Stomach (tissue), 8 donors: ENCODE measurements at regions not wholly inside any gene's neighbourhood (a gene's known extent, or its start where the extent isn't known, plus 50 kb on each side); places are given as distances from the start of the nearest gene placed in this dataset.

Source experiments
- DNase-seq, 2 donors: peaks; one replicate each; pipeline versions ENCODE4 v3.0.0 to v3.0.0-alpha.2; 2013 to 2019
- H3K27ac ChIP-seq, 5 donors: fragments of 200-600 bp in 4 of 5; sonication (generic) in 4 of 5; one replicate each; pipeline ENCODE4 v1.5.1; 2013 to 2019; ENCODE audit warnings: mild to moderate bottlenecking in 1 of 5, moderate library complexity in 1 of 5
- H3K27me3 ChIP-seq, 3 donors: fragments of 200-600 bp; sonication (generic); one replicate each; pipeline ENCODE4 v1.5.1; 2017 to 2019; ENCODE audit warnings: mixed run types in 1 of 3
- H3K36me3 ChIP-seq, 4 donors: fragments of 200-600 bp; sonication (generic); 1 replicate in 3 of 4; 2 replicates in 1 of 4; pipeline ENCODE4 v1.5.1; 2016 to 2019
- H3K4me1 ChIP-seq, 4 donors: fragments of 200-600 bp; sonication (generic); one replicate each; pipeline ENCODE4 v1.5.1; 2016 to 2019
- H3K4me3 ChIP-seq, 4 donors: fragments of 200-600 bp; sonication (generic) in 3 of 4; one replicate each; pipeline ENCODE4 v1.5.1; 2016 to 2019; ENCODE audit warnings: mild to moderate bottlenecking in 1 of 4
- H3K9me3 ChIP-seq, 4 donors: fragments of 200-600 bp; sonication (generic); one replicate each; pipeline ENCODE4 v1.5.1; 2016 to 2019
- EP300 ChIP-seq: sonication (generic); formaldehyde crosslinking; IDR thresholded peaks from one replicate; pipeline ENCODE4 v1.6.1; 2017; ENCODE audit warnings: antibody characterized with exemption
- POLR2A ChIP-seq, 4 donors: fragments of 450-650 bp; IDR thresholded peaks; one replicate each; pipeline ENCODE4 v1.6.1; 2016; ENCODE audit warnings: antibody characterized with exemption in 4 of 4, control low read depth in 2 of 4, mild to moderate bottlenecking in 1 of 4, moderate library complexity in 1 of 4
- POLR2AphosphoS5 ChIP-seq, 3 donors: sonication (generic); formaldehyde crosslinking; IDR thresholded peaks; one replicate each; pipeline ENCODE4 v1.6.1; 2016; ENCODE audit warnings: antibody characterized with exemption in 3 of 3
- WGBS, 5 donors: extraction: QIAGEN DNeasy Blood & Tissue Kit in 3 of 5; methylation state at CpG; one replicate each; pipeline versions ENCODE4 v1.1.5 to v1.1.7; 2013 to 2018; 5-methylcytosine and 5-hydroxymethylcytosine counted together
- intact Hi-C: fragments of 100-400 bp; cut with DNase I; formaldehyde crosslinking; loops from one replicate; pipeline ENCODE4 v1.15.1; 2023; ENCODE audit warnings: low total_unique reads
- TF ChIP-seq, protein P1 (sequence below), 7 experiments: fragments of 450-650 bp in 4 of 7; fragments of 200-600 bp in 3 of 7; sonication (generic) in 3 of 7; IDR thresholded peaks; one replicate each; pipeline ENCODE4 v1.5.1; 2016 to 2019; ENCODE audit warnings: antibody characterized with exemption in 7 of 7, control low read depth in 2 of 7, mild to moderate bottlenecking in 1 of 7
- donor health status: healthy with polysubstance abuse.
- donor health status: Bipolar disorder and iron deficiency.
- donor health status: healthy.

DNA sequence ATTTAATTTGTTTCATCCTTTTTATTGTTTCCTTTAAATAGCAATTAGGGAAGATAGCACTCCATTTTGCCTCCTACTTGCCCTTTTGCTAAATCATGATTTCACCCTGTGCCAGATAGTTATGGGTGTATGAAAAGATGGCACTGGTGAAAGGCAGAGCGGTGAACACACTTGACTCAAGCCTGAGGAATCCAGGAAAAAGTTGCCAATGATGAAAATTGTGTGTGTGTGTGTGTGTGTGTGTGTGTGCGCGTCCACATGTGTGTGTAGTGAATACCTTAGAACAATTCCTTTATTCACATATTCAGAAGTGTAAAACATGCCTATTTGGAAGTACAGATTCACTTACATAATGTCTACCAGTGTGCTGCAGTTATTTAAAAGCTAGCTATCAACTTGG is 123.8 kb downstream of the PTCSC3 start:
- no peaks in the 10 kb centered on the region for H3K9me3 ChIP-seq
- WGBS, 5 donors: 81 to 89% (median 87%) methylated on average over 3 of the region's 3 CpGs
- H3K27ac ChIP-seq: no peak overlapping the region
- no peak for TF ChIP-seq POLR2AphosphoS5 (IDR thresholded peaks at IDR 0.05)
- H3K36me3 ChIP-seq: no peaks in the 10 kb centered on the region
- no peaks in the 10 kb centered on the region for H3K27me3 ChIP-seq
- no peak overlapping the region for H3K4me3 ChIP-seq
- intact Hi-C loops: no loop called here
- no peak for DNase-seq
- H3K4me1 ChIP-seq: no peaks in the 10 kb centered on the region

GRCh38 chr14:36052063-36052462 is 124.5 kb downstream of the PTCSC3 start:
- intact Hi-C loops: no loop called here
- no peak overlapping the region for H3K27ac ChIP-seq
- TF ChIP-seq EP300: no peak
- no peak for TF ChIP-seq POLR2AphosphoS5 (IDR thresholded peaks at IDR 0.05)
- no peak for TF ChIP-seq POLR2A (IDR thresholded peaks at IDR 0.05)
- TF ChIP-seq, protein P1, sequence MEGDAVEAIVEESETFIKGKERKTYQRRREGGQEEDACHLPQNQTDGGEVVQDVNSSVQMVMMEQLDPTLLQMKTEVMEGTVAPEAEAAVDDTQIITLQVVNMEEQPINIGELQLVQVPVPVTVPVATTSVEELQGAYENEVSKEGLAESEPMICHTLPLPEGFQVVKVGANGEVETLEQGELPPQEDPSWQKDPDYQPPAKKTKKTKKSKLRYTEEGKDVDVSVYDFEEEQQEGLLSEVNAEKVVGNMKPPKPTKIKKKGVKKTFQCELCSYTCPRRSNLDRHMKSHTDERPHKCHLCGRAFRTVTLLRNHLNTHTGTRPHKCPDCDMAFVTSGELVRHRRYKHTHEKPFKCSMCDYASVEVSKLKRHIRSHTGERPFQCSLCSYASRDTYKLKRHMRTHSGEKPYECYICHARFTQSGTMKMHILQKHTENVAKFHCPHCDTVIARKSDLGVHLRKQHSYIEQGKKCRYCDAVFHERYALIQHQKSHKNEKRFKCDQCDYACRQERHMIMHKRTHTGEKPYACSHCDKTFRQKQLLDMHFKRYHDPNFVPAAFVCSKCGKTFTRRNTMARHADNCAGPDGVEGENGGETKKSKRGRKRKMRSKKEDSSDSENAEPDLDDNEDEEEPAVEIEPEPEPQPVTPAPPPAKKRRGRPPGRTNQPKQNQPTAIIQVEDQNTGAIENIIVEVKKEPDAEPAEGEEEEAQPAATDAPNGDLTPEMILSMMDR (IDR thresholded peaks at IDR 0.05): no peak
- no peak for DNase-seq
- H3K4me1 ChIP-seq: no peaks in the 10 kb centered on the region
- no peak overlapping the region for H3K4me3 ChIP-seq
- H3K9me3 ChIP-seq: no peaks in the 10 kb centered on the region
- no peaks in the 10 kb centered on the region for H3K36me3 ChIP-seq
- WGBS, 5 donors: 60 to 80% (median 67%) methylated on average over 1 of the region's 1 CpG
- H3K27me3 ChIP-seq: no peaks in the 10 kb centered on the region

DNA sequence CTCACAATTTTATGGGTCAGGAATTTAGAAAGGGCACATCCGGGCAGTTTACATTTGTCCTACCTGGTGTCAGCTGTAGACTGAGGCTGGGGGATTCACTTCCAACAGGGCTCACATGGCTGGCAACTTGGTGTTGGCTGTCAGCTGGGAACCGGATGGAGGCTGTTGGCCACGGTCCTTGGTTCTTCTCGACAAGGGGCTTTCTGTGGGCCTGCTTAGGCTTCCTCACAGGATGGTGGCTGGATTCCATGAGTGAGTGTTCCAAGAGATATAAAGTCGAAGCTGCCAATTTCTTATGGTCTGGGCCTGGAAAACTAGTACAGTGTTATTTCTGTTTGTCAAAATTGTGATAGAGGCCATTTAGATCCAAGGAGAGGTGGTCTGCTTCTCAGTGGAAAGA is 127.9 kb downstream of the PTCSC3 start:
- H3K9me3 ChIP-seq: no peaks in the 10 kb centered on the region
- no peak overlapping the region for H3K27ac ChIP-seq
- TF ChIP-seq POLR2AphosphoS5 (IDR thresholded peaks at IDR 0.05): no peak
- TF ChIP-seq POLR2A (IDR thresholded peaks at IDR 0.05): no peak
- TF ChIP-seq EP300: no peak
- no peak overlapping the region for H3K4me3 ChIP-seq
- WGBS, 5 donors: 75 to 87% (median 86%) methylated on average over 5 of the region's 5 CpGs
- intact Hi-C loops: no loop called here
- DNase-seq: no peak
- H3K36me3 ChIP-seq: no peaks in the 10 kb centered on the region
- H3K4me1 ChIP-seq: no peaks in the 10 kb centered on the region
- peaks cover 0 to 7% (median 0%) of the 10 kb centered on the region in 3 donors for H3K27me3 ChIP-seq

DNA sequence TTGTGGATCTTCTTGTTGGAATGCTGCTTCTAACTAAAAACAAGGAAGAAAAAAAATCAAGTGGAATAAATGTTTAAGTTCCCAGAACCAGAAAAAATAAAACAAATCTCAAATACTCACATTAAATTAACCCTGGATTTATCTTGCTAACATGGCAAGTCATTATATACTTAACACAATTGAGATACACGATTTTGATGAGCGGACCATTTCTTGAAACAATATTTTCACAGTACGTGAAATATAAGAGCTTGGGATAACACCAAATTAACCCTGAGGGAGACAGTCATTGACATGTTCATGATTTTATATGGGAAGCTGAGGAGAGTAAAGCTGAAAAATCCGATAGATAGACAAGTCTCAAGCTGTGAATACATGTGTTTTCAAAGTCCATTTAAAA is 128.6 kb downstream of the PTCSC3 start:
- DNase-seq: no peak
- TF ChIP-seq POLR2A (IDR thresholded peaks at IDR 0.05) (no peak), EP300 (no peak), POLR2AphosphoS5 (IDR thresholded peaks at IDR 0.05) (no peak)
- TF ChIP-seq, protein P1 (IDR thresholded peaks at IDR 0.05): no peak
- Histone ChIP-seq H3K9me3 (no peaks in the 10 kb centered on the region), H3K27me3 (peaks cover 0 to 7% (median 0%) of the 10 kb centered on the region in 3 donors), H3K27ac (no peak overlapping the region), H3K4me1 (no peaks in the 10 kb centered on the region), H3K4me3 (no peak overlapping the region), H3K36me3 (no peaks in the 10 kb centered on the region)
- 84 to 91% (median 90%) methylated on average over 4 of the region's 4 CpGs for WGBS, 5 donors
- intact Hi-C loops: no loop called here

GRCh38 chr14:36035675-36036074 is 140.8 kb downstream of the PTCSC3 start:
- Histone ChIP-seq H3K9me3 (peaks cover 0 to 11% (median 0%) of the 10 kb centered on the region in 4 donors), H3K27ac (no peak overlapping the region), H3K36me3 (no peaks in the 10 kb centered on the region), H3K4me1 (no peaks in the 10 kb centered on the region), H3K27me3 (no peaks in the 10 kb centered on the region), H3K4me3 (no peak overlapping the region)
- WGBS, 5 donors: 69 to 85% (median 77%) methylated on average over 2 of the region's 2 CpGs
- intact Hi-C loops: no loop called here
- no peak for TF ChIP-seq POLR2A (IDR thresholded peaks at IDR 0.05)
- no peak for TF ChIP-seq EP300
- TF ChIP-seq POLR2AphosphoS5 (IDR thresholded peaks at IDR 0.05): no peak
- TF ChIP-seq, protein P1 (IDR thresholded peaks at IDR 0.05): no peak
- DNase-seq: no peak
